HG03565 (cell line): ENCODE measurements at regions not wholly inside any gene's neighbourhood (a gene's known extent, or its start where the extent isn't known, plus 50 kb on each side); places are given as distances from the start of the nearest gene placed in this dataset.
A peak's percentile ranks its signal among the peaks of the same experiment; 100 is the strongest.

Experiments
- ATAC-seq: cut with Tn5 transposase; IDR thresholded peaks from one replicate; pipeline ENCODE4 v1.9.1; 2021; ENCODE audit warnings: mild to moderate bottlenecking, moderate library complexity; ENCODE audit not compliant: unreplicated experiment

- no peak for ATAC-seq
Measured at GRCh38 chr3:46114323-46114988, 87.2 kb upstream of the XCR1 start.

GRCh38 chr3:46113608-46114007 lies 86.3 kb upstream of the XCR1 start:
- ATAC-seq: no peak

- no peak for ATAC-seq
Measured at GRCh38 chr3:46112984-46113383, 85.7 kb upstream of the XCR1 start.

GRCh38 chr3:46112296-46112695 lies 85.0 kb upstream of the XCR1 start:
- ATAC-seq: no peak

GRCh38 chr3:46110701-46111493 lies 83.6 kb upstream of the XCR1 start:
- ATAC-seq: no peak

GRCh38 chr3:46107682-46108081 lies 80.4 kb upstream of the XCR1 start:
- ATAC-seq: no peak

- ATAC-seq: no peak
Measured at GRCh38 chr3:46105306-46105919, 78.1 kb upstream of the XCR1 start.

GRCh38 chr3:46104706-46105105 lies 77.4 kb upstream of the XCR1 start:
- no peak for ATAC-seq

GRCh38 chr3:46102780-46103130 lies 75.5 kb upstream of the XCR1 start:
- no peak for ATAC-seq

GRCh38 chr3:46102059-46102779 lies 74.9 kb upstream of the XCR1 start:
- ATAC-seq: no peak

- no peak for ATAC-seq
Measured at GRCh38 chr3:46100812-46101211, 73.5 kb upstream of the XCR1 start.

GRCh38 chr3:46098319-46098761 lies 71.1 kb upstream of the XCR1 start:
- ATAC-seq: peak; percentile 43

GRCh38 chr3:46097691-46098241 lies 70.5 kb upstream of the XCR1 start:
- ATAC-seq: peak; percentile 13

GRCh38 chr3:46096781-46097180 lies 69.5 kb upstream of the XCR1 start:
- ATAC-seq: no peak

GRCh38 chr3:46096336-46096735 lies 69.1 kb upstream of the XCR1 start:
- ATAC-seq: no peak

- ATAC-seq: peak; percentile 57
Measured at GRCh38 chr3:46095307-46095706, 68.0 kb upstream of the XCR1 start.

- ATAC-seq: no peak
Measured at GRCh38 chr3:46094506-46094905, 67.2 kb upstream of the XCR1 start.

- no peak for ATAC-seq
Measured at GRCh38 chr3:46093966-46094365, 66.7 kb upstream of the XCR1 start.

- ATAC-seq: no peak
Measured at GRCh38 chr3:46093327-46093942, 66.2 kb upstream of the XCR1 start.

GRCh38 chr3:46092702-46093080 lies 65.4 kb upstream of the XCR1 start:
- ATAC-seq: no peak
